Uterus (tissue), 2 donors: ENCODE measurements at regions not wholly inside any gene's neighbourhood (a gene's known extent, or its start where the extent isn't known, plus 50 kb on each side); places are given as distances from the start of the nearest gene placed in this dataset.

ENCODE experiments used
- POLR2A ChIP-seq, 2 donors: fragments of 450-650 bp; IDR thresholded peaks; one replicate each; pipeline ENCODE4 v1.6.1; 2016; ENCODE audit warnings: antibody characterized with exemption in 2 of 2, mild to moderate bottlenecking in 1 of 2, moderate library complexity in 1 of 2
- TF ChIP-seq, protein P1 (sequence below), 4 experiments: fragments of 200-600 bp in 2 of 4; fragments of 450-650 bp in 2 of 4; sonication (generic) in 2 of 4; IDR thresholded peaks; one replicate each; pipeline ENCODE4 v1.5.1; 2016 to 2019; ENCODE audit warnings: antibody characterized with exemption in 4 of 4, mild to moderate bottlenecking in 2 of 4, moderate library complexity in 1 of 4

DNA sequence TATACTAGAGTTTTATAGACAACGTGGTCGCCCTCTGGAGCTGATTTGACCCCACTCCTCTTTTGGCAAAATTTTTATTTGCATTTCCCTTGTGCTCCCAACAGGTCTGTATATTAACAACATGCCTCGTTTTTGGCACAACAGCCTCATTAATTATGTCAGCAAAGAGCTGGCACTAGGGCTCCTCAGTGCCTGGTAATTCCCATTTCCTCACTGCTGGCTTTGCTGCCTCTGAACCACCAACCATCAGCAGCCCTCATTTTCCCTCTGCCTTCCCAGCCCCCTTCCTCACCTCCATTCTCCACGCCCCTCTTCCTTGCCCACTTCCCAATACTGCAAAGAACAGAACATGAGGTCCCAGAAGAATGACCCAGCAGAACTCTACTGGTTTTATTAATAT lies 204.8 kb downstream of the ABHD5 start:
- TF ChIP-seq, protein P1, sequence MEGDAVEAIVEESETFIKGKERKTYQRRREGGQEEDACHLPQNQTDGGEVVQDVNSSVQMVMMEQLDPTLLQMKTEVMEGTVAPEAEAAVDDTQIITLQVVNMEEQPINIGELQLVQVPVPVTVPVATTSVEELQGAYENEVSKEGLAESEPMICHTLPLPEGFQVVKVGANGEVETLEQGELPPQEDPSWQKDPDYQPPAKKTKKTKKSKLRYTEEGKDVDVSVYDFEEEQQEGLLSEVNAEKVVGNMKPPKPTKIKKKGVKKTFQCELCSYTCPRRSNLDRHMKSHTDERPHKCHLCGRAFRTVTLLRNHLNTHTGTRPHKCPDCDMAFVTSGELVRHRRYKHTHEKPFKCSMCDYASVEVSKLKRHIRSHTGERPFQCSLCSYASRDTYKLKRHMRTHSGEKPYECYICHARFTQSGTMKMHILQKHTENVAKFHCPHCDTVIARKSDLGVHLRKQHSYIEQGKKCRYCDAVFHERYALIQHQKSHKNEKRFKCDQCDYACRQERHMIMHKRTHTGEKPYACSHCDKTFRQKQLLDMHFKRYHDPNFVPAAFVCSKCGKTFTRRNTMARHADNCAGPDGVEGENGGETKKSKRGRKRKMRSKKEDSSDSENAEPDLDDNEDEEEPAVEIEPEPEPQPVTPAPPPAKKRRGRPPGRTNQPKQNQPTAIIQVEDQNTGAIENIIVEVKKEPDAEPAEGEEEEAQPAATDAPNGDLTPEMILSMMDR (IDR thresholded peaks at IDR 0.05), result no peak
- TF ChIP-seq POLR2A (IDR thresholded peaks at IDR 0.05), result no peak
